GM19324 (cell line): ENCODE measurements at regions not wholly inside any gene's neighbourhood (a gene's known extent, or its start where the extent isn't known, plus 50 kb on each side); places are given as distances from the start of the nearest gene placed in this dataset.

ENCODE experiments used
- ATAC-seq: cut with Tn5 transposase; IDR thresholded peaks from one replicate; pipeline ENCODE4 v1.9.1; 2021; ENCODE audit warnings: mild to moderate bottlenecking, moderate library complexity; ENCODE audit not compliant: unreplicated experiment, low FRiP score

- ATAC-seq, result no peak
These were observed 132.8 kb downstream of the TUSC7 start for GRCh38 chr3:116842254-116842957.

GRCh38 chr3:116848248-116848829 is 138.8 kb downstream of the TUSC7 start:
- no peak for ATAC-seq

GRCh38 chr3:116849261-116849688 is 139.7 kb downstream of the TUSC7 start:
- ATAC-seq, result no peak

- no peak for ATAC-seq
These were observed 143.2 kb downstream of the TUSC7 start for GRCh38 chr3:116852803-116853202.

- ATAC-seq, result no peak
These were observed 153.7 kb downstream of the TUSC7 start for GRCh38 chr3:116863270-116863770.

GRCh38 chr3:116863822-116864589 is 154.4 kb downstream of the TUSC7 start:
- no peak for ATAC-seq

- ATAC-seq, result no peak
These were observed 155.0 kb downstream of the TUSC7 start for GRCh38 chr3:116864590-116864927.

GRCh38 chr3:116870379-116870778 is 160.8 kb downstream of the TUSC7 start:
- ATAC-seq, result no peak

- no peak for ATAC-seq
These were observed 162.3 kb downstream of the TUSC7 start for GRCh38 chr3:116871905-116872304.

GRCh38 chr3:116872688-116873087 is 163.1 kb downstream of the TUSC7 start:
- no peak for ATAC-seq

- no peak for ATAC-seq
These were observed 163.6 kb downstream of the TUSC7 start for GRCh38 chr3:116873142-116873541.

- ATAC-seq, result no peak
These were observed 168.4 kb downstream of the TUSC7 start for GRCh38 chr3:116877968-116878367.

- peak; percentile 85 for ATAC-seq
These were observed 176.8 kb downstream of the TUSC7 start for GRCh38 chr3:116886202-116886893.

GRCh38 chr3:116896116-116896515 is 186.5 kb downstream of the TUSC7 start:
- ATAC-seq, result no peak

GRCh38 chr3:116897382-116897781 is 187.8 kb downstream of the TUSC7 start:
- ATAC-seq, result no peak

- ATAC-seq, result no peak
These were observed 189.7 kb downstream of the TUSC7 start for GRCh38 chr3:116899253-116899652.

GRCh38 chr3:116905334-116905733 is 195.8 kb downstream of the TUSC7 start:
- ATAC-seq, result no peak

- no peak for ATAC-seq
These were observed 196.2 kb downstream of the TUSC7 start for GRCh38 chr3:116905794-116906193.

- ATAC-seq, result no peak
These were observed 202.5 kb downstream of the TUSC7 start for GRCh38 chr3:116912116-116912515.

GRCh38 chr3:116914004-116914403 is 204.4 kb downstream of the TUSC7 start:
- no peak for ATAC-seq

GRCh38 chr3:116916836-116917235 is 207.3 kb downstream of the TUSC7 start:
- no peak for ATAC-seq
